Epithelial cell of prostate (primary cell): ENCODE measurements at regions not wholly inside any gene's neighbourhood (a gene's known extent, or its start where the extent isn't known, plus 50 kb on each side); places are given as distances from the start of the nearest gene placed in this dataset.
"Not testable (repeated sequence)": the region's sequence is repeated elsewhere in the genome, so short reads cannot be mapped to it uniquely, and the experiment has no call there.

Experiments
- DNase-seq: peaks from one replicate; pipeline ENCODE4 v3.0.0-alpha.2; 2011; ENCODE audit warnings: low read depth, low spot score
- H3K27ac ChIP-seq: fragments of 450-650 bp; 2 replicates; pipeline ENCODE4 v1.5.1; 2017; ENCODE audit warnings: mild to moderate bottlenecking

DNA sequence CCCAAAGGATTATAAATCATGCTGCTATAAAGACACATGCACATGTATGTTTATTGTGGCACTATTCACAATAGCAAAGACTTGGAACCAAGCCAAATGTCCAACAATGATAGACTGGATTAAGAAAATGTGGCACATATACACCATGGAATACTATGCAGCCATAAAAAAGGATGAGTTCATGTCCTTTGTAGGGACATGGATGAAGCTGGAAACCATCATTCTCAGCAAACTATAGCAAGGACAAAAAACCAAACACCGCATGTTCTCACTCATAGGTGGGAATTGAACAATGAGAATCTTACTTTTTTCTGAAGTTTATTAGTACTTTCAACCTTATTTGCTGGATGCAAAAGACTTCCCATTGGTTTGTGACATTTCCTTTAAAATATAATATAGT lies 101.0 kb upstream of the TBX18 start:
- DNase-seq, H3K27ac ChIP-seq: not testable (repeated sequence)

DNA sequence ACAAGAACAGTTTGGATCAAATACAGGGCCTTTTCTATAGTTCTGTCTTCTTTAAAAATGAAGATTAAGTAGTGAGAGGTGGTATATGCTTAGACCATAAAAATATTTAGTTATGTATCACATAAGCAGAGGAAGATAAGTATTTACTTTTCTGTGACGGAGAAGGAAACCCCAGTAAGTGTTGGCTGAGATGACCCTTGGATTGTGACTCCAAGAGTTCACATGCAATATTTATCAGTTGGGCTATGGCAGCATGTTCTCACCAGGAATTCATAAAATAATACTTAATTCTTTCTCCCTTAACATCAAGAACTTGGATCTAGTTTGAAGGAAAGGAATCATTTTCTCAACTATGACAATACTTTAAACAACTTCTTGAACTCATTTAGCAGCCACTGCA lies 98.4 kb upstream of the TBX18 start:
- DNase-seq = no peak
- no peak overlapping the region for H3K27ac ChIP-seq

DNA sequence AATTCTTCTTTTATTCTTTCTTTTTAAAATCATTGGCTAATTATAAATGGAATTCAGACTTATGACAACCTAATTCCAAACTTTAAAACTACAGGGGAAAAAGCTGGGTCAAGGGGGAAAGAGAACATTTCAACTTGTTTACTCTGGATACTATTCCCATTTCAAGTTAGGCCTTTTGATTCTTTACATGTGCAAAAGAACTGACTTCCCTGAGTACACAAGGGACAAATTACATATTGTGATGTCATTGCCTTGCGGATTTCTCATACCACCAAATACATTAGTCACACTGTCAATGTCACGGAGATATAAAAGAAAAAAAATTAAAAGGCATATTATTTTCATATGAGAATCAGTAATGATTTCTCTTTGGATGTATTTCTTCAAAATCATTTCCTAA lies 96.5 kb upstream of the TBX18 start:
- no peak for DNase-seq
- H3K27ac ChIP-seq = no peak overlapping the region

DNA sequence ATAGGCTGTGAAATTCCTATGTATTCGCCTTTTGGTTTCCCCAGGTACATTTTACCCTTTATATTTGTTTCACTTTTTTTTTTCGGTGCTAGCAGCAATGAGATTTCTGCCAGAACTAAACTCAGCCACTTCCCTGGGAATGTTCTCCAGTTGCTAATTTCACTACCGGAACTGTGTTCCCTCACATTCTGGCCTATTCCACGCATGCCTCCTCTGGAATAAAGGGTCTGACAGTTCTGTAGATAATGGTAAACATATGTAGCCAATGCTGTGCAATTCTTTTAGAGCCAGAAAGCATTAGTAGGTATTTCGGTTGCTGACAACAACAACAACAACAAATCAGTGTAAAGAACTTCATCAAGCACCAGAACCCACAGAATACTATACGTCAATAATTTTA lies 96.1 kb upstream of the TBX18 start:
- H3K27ac ChIP-seq = no peak overlapping the region
- no peak for DNase-seq

DNA sequence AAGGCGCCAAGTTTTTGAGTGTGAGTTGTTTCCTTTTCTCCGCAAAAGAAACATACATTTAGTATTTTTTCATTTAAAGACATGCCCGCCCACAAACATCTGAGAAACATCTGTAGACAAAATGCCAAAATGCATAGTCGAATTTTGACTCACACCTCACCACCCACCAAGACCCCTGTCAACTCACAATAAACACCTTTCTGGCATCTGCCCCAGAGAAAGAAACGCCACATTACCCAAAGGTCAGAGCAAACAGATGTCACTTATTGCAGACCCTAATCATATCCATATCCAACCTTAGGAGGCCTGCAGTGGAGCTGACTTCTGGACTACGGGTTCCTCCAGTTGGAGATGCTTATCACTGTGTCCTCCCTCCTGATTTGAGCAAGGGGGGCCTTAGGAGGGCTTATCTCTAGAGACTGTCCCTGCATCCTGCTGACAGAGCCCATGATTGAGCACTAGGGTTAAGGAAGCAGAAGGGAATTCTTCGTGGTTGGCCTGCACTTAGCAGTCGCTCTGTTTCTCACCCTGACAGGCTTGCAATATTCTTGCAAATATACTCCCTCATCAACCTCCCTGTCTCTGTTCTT lies 90.5 kb upstream of the TBX18 start:
- H3K27ac ChIP-seq = no peak overlapping the region
- no peak for DNase-seq

DNA sequence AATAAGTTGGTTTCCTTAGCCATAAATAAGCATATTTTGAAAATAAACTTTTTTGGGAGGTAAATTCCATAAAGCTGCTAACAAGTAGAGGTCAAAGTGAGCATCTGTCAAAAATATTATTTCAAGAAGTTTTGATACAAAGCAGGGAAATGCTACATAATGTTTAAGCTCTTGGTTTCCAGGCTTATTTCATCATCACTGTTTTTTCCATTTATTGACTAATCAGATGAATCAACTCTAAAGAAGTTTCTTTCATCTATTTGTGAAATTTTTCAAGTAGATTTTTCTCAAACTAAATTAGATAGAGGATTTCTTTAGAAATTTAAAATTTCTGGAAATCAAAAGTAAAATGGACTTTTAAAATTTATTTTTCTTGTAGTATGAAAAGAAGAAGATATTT lies 89.5 kb upstream of the TBX18 start:
- no peak for DNase-seq
- H3K27ac ChIP-seq = no peak overlapping the region

DNA sequence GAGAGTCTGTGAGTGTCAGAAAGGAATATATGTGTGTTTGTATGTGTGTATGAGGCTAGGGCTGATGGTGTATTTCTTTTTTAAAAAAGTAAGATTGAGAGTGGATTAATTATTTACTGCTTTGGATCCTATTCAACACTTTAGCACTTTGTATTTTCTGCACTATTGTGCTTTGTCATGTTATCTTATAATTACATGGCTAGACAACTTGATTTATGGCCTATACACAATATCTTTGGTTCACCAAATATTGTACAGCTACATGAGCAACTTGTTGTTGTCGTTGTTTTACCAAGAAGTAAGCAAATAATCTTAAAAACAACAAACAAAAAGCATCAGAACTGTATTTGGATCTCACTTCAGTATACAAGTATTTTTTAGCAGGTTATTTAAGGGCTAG lies 84.6 kb upstream of the TBX18 start:
- H3K27ac ChIP-seq = no peak overlapping the region
- DNase-seq = no peak

DNA sequence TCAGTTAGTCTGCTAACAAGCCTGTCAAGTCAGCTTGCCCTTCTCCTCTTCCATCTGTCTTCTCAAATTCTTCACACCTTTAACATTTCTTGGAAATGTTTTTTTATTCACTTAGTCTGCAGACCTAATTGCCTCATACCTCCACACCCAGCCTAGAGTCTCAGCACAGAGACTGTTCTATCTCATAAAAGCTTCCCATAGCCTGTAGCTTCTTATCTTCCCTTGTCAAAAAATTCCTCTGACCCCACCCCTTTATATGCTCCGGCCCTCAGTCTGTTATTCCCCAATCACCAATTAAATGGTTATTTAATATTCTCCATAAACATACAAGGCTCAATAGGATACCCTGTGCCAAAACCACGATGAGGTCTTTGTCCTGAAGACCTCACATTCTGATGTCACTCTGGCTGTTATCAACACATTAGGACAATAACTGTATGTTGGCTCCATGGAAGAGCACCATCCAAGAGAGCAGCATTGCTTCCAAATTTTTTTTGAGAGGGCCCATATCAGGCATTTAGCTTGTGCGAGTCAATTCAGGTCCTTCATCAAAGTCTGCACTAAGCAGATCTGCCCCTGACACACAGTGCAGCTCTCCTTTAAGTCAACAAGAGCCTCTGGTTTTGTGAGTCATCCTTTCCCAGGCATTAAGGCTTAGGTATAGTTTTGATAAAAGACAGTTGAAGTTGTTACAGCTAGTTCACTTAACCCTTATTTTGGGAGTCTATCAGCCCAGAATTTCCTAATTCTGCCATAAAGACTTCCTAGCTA lies 83.2 kb upstream of the TBX18 start:
- peak; percentile 22 for DNase-seq
- no peak overlapping the region for H3K27ac ChIP-seq

DNA sequence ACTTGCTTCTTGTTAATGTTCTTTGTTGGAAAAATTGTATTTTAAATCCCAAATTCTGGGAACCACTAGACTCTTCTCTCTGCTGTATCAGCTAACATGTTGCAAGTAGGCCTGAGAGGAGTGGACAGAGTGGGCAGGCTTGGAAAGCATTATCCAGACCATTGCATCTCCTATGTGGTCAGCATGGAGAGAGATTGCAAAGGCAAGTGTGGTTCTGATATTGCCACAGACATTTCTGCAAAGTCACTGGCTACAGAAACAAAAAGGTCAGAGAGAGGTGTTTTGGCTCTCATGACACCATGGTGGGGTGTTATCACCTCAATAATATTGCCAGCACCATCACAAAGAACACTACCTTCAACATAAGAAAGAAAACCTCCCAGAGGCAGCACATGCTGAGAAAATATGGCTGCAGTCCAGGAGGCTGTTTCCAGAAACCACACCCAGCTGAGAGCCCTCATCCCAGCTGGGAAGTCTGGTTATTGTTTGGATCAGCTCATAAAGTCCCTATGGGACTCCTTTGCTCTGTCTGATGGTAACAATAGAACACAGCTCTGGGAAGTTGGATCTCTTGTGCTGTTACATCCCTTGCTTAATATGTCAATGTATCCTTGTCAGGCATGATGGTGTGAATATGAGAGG lies 78.2 kb upstream of the TBX18 start:
- no peak overlapping the region for H3K27ac ChIP-seq
- DNase-seq = no peak

DNA sequence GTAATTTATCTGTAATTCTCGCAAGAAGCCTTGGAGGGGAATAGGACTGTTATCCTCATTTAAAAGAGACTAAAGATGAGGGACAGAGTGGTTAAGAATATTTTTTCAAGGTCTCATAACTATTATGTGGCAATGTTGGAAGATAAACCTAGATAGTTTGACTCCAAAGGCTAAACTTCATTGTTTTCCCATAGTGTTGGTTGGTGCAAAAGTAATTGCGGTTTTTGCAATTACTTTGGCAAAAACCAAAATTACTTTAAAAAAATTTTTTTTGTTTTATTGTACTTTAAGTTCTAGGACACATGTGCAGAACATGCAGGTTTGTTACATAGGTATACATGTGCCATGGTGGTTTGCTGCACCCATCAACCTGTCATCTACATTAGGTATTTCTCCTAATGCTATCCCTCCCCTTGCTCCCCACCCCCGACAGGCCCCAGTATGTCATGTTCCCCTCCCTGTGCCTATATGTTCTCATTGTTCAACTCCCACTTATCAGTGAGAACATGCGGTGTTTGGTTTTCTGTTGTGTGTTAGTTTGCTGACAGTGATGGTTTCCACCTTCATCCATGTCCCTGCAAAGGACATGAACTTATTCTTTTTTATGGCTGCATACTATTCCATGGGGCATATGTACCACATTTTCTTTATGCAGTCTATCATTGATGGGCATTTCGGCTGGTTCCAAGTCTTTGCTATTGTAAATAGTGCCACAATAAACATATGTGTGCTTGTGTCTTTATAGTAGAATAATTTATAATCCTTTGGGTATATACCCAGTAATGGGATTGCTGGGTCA lies 72.9 kb upstream of the TBX18 start:
- H3K27ac ChIP-seq, DNase-seq: not testable (repeated sequence)

DNA sequence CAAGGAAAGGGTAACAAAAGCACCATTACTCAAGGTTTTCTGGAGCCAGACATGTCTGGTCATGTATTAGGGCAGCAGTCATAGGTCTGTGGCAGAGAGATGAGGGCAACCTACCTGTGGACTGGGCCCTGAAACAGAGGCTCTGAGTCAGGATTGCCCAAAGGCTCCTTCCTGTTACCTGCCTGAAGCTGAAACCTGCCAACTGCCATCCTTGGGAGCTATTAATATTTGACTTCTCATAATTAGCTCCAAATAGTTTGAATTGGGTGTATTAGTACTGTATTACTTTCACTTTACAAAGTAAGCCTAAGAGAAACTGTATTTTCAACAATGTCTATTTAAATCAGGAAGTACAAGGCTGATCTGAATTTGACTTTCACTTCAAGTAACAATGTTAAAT lies 72.0 kb upstream of the TBX18 start:
- peak; percentile 81 for DNase-seq
- H3K27ac ChIP-seq = peak overlapping the region; percentile 21

DNA sequence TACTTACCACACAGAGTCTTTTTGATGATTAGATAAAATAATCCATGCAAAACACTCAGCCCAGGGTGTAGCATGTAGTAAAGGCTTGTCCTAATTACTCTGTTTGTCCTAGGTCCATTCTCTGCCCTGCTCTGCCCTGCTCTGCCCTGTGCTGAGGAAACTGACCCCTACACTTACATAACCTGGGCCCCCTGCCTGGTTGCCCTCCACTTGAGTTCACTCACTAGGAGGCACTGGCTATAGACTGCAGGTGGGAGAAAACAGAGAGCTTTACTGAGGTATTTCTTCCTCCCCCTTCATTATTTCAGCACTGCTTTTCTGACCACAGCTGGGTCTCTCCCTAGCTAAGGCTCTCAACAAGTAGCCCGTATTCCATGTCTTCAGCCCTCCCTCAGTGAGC lies 70.9 kb upstream of the TBX18 start:
- DNase-seq = no peak
- H3K27ac ChIP-seq = no peak overlapping the region

DNA sequence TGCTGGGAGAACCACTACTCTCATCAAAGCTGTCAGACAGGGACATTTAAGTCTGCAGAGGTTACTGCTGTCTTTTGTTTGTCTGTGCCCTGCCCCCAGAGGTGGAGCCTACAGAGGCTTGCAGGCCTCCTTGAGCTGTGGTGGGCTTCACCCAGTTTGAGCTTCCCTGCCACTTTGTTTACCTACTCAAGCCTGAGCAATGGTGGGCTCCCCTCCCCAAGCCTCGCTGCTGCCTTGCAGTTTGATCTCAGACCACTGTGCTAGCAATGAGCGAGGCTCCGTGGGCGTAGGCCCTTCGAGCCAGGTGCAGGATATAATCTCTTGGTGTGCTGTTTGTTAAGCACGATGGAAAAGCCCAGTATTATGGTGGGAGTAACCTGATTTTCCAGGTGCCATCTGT lies 67.5 kb upstream of the TBX18 start:
- not testable (repeated sequence) for DNase-seq, H3K27ac ChIP-seq

DNA sequence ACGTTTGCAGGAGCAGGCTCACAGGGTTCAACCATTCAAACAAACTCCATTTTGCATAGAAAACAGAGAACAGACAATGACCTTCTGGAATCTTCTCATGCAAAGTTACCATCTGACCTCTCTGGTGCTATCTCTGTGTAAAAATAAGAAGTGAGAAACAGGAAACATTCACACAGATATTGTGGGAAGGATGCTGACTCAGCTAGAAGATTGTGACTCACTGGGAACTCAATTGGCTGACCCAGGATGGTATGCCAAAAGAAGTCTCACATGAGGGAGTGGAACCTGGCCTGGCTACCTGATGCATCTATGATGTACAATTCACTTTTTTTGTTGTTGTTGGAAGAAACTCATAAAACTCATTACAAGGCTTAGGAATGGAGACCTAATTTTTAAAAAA lies 61.1 kb upstream of the TBX18 start:
- DNase-seq = peak; percentile 72
- H3K27ac ChIP-seq = no peak overlapping the region

DNA sequence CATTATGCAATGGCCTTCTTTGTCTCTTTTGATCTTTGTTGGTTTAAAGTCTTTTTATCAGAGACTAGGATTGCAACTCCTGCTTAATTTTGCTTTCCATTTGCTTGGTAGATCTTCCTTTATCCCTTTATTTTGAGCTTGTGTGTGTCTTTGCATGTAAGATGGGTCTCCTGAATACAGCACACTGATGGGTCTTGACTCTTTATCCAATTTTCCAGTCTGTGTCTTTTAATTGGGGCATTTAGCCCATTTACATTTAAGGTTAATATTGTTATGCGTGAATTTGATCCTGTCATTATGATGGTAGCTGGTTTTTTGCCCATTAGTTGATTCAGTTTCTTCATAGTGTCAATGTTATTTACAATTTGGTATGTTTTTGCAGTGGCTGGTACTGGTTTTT lies 56.9 kb upstream of the TBX18 start:
- not testable (repeated sequence) for H3K27ac ChIP-seq, DNase-seq

DNA sequence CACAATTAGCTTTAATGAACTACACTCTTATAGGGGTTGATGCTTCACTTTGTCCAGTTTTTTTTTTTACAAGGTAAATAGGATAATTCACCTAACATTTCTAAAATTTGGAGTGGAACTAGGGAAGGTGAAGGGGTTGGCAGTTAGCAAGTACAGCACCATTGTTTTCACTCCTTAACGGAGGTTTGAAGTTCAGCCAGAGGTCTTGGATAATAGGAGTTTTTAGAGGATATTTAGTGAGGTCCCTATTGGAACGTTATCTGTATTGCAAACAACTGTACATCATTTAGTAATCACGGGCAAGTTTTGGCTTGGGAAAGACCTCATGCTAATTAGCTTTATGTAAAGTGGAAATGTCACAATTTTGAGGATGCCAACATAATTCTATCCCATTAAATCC lies 52.3 kb upstream of the TBX18 start:
- no peak overlapping the region for H3K27ac ChIP-seq
- no peak for DNase-seq

DNA sequence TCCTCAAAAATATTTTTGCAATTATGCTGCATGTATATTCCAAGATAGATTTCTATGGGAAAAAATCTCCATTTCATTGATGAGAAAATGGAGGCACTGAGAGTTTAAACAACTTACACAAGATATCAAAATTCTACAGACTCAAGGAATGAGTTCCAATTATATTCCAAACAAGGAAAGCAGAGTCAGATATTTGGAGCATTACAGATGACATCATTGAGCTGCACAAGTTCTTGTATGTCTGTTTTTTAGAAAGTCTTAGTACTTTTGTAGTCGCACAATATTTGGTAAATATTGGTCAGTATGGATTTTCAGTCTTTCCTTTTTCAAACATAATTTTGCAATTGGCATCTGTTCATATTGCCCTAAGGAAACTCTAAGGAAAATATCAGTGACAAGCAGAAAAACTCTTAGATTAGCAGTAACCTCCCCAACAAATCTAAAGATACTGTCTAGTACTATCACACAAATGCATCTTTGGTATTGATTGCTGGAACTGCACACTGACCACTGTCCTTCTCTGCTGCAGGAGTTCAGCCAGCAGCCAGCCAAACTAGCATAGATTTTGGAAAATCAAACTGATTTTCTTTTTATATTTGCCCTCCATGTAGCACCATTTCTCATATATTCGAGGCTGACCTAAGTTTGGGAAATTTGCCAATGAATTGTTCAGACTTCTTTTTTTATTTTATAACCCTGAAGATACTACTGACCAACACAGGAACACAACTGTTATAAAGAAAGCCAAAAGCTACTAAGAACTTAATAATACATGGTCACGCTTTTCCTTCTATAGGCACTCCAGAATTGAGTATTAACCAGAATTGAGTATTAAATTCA lies 51.7 kb upstream of the TBX18 start:
- H3K27ac ChIP-seq = no peak overlapping the region
- no peak for DNase-seq
